OCI-LY1 (cell line): ENCODE measurements at regions not wholly inside any gene's neighbourhood (a gene's known extent, or its start where the extent isn't known, plus 50 kb on each side); places are given as distances from the start of the nearest gene placed in this dataset.

ENCODE experiments used
- H2AFZ ChIP-seq: fragments of 200-600 bp; sonication (generic), shearing (Covaris generic); 2 replicates; pipeline ENCODE4 v1.6.0; 2014; ENCODE audit warnings: antibody characterized with exemption, mild to moderate bottlenecking, low read length
- H3F3A ChIP-seq: fragments of 200-600 bp; sonication (generic), shearing (Covaris generic); 2 replicates; pipeline ENCODE4 v1.6.0; 2014; ENCODE audit warnings: mild to moderate bottlenecking, antibody characterized with exemption, low read length, moderate library complexity; ENCODE audit not compliant: insufficient read depth
- H3K27ac ChIP-seq: fragments of 200-600 bp; sonication (generic); 2 replicates; pipeline ENCODE4 v1.5.1; 2014; ENCODE audit warnings: low read length, mixed run types, mild to moderate bottlenecking, low read depth; ENCODE audit not compliant: poor library complexity, severe bottlenecking
- H3K27me3 ChIP-seq: fragments of 200-600 bp; sonication (generic); 2 replicates; pipeline ENCODE4 v1.6.0; 2014; ENCODE audit warnings: antibody characterized with exemption, mild to moderate bottlenecking, low read length, moderate library complexity; ENCODE audit not compliant: insufficient read depth
- H3K36me3 ChIP-seq: fragments of 200-600 bp; sonication (generic); 2 replicates; pipeline ENCODE4 v1.6.1; 2014; ENCODE audit warnings: mild to moderate bottlenecking, antibody characterized with exemption, low read length, moderate library complexity, mixed read lengths; ENCODE audit not compliant: insufficient read depth
- H3K4me1 ChIP-seq: fragments of 200-600 bp; sonication (generic); 2 replicates; pipeline ENCODE4 v1.5.1; 2014; ENCODE audit warnings: mild to moderate bottlenecking, low read length, moderate library complexity; ENCODE audit not compliant: insufficient read depth, severe bottlenecking
- H3K4me2 ChIP-seq: fragments of 200-600 bp; sonication (generic), shearing (Covaris generic); 2 replicates; pipeline ENCODE4 v1.6.1; 2014; ENCODE audit warnings: low read length
- H3K4me3 ChIP-seq: fragments of 200-600 bp; sonication (generic); 2 replicates; pipeline ENCODE4 v1.5.1; 2014; ENCODE audit warnings: low read length, low read depth, mild to moderate bottlenecking, mixed read lengths; ENCODE audit not compliant: poor library complexity, severe bottlenecking
- H3K79me2 ChIP-seq: fragments of 200-600 bp; shearing (Covaris generic); 2 replicates; pipeline ENCODE4 v1.6.1; 2016; ENCODE audit warnings: mixed run types, low read length, mixed read lengths; ENCODE audit not compliant: insufficient read depth
- H3K9ac ChIP-seq: fragments of 200-600 bp; sonication (generic), shearing (Covaris generic); 2 replicates; pipeline ENCODE4 v1.6.1; 2014; ENCODE audit warnings: mild to moderate bottlenecking, low read length, mixed read lengths
- H3K9me2 ChIP-seq: fragments of 200-600 bp; sonication (generic), shearing (Covaris generic); 2 replicates; pipeline ENCODE4 v1.6.1; 2014; ENCODE audit warnings: low read depth, mild to moderate bottlenecking, low read length, mixed read lengths
- H3K9me3 ChIP-seq: fragments of 200-600 bp; shearing (Covaris generic); 2 replicates; pipeline ENCODE4 v1.6.1; 2014; ENCODE audit warnings: low read length, mixed read lengths
- H4K20me1 ChIP-seq: fragments of 200-600 bp; sonication (generic), shearing (Covaris generic); 2 replicates; pipeline ENCODE4 v1.6.0; 2016; ENCODE audit warnings: mild to moderate bottlenecking, low read length; ENCODE audit not compliant: insufficient read depth
- CTCF ChIP-seq: fragments of 200-600 bp; sonication (generic), shearing (Covaris generic); IDR thresholded peaks from 2 replicates; pipeline ENCODE4 v1.5.1; 2017; ENCODE audit warnings: mild to moderate bottlenecking, antibody characterized with exemption, low read length, moderate library complexity, mixed read lengths
- EZH2 ChIP-seq: fragments of 200-600 bp; sonication (generic), shearing (Covaris generic); IDR thresholded peaks from 2 replicates; pipeline ENCODE4 v1.8.0; 2017; ENCODE audit warnings: borderline replicate concordance, mixed run types, mild to moderate bottlenecking, antibody characterized with exemption, low read length, moderate library complexity, mixed read lengths

DNA sequence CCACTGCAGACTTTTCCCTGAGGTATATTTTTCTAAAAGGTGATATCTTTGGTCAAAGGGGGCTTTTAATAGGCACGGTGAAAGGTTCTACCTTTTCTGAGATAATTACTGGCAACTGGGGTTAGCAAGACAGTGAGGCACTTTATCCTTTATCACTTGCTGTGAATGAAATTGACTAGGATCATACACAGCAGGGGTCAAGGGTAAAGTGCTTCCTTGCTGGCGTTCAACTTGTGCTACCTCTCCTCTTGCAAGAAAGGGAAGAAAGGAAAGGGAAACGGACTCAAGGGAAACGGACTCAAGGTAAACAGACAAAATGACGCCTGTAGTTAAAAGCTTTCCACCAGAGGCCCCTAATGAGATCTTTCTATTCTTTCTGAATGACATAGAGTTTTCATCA, 78.6 kb upstream of the RAPGEF2 start:
- H3K27ac ChIP-seq: no peak overlapping the region
- H3K9me3 ChIP-seq: no peaks in the 10 kb centered on the region
- no peak overlapping the region for H2AFZ ChIP-seq
- no peaks in the 10 kb centered on the region for H3K79me2 ChIP-seq
- no peak overlapping the region for H3K4me3 ChIP-seq
- no peak overlapping the region for H3K4me2 ChIP-seq
- no peak overlapping the region for H3K9ac ChIP-seq
- H3K27me3 ChIP-seq: no peaks in the 10 kb centered on the region
- no peaks in the 10 kb centered on the region for H3K36me3 ChIP-seq
- H3K4me1 ChIP-seq: no peaks in the 10 kb centered on the region
- H4K20me1 ChIP-seq: no peaks in the 10 kb centered on the region
- H3K9me2 ChIP-seq: no peaks in the 10 kb centered on the region
- H3F3A ChIP-seq: no peaks in the 10 kb centered on the region
- no peak for TF ChIP-seq CTCF

- TF ChIP-seq CTCF (no peak), EZH2 (no peak)
- no peaks in the 10 kb centered on the region for H3K79me2 ChIP-seq
- no peaks in the 10 kb centered on the region for H3K9me2 ChIP-seq
- no peaks in the 10 kb centered on the region for H3K36me3 ChIP-seq
- H3K4me2 ChIP-seq: no peak overlapping the region
- no peak overlapping the region for H3K27ac ChIP-seq
- no peaks in the 10 kb centered on the region for H3K9me3 ChIP-seq
- no peaks in the 10 kb centered on the region for H4K20me1 ChIP-seq
- H3K9ac ChIP-seq: no peak overlapping the region
- no peaks in the 10 kb centered on the region for H3K27me3 ChIP-seq
- no peaks in the 10 kb centered on the region for H3F3A ChIP-seq
- no peak overlapping the region for H3K4me3 ChIP-seq
- H3K4me1 ChIP-seq: no peaks in the 10 kb centered on the region
- H2AFZ ChIP-seq: no peak overlapping the region
Measured at GRCh38 chr4:159024828-159025227, 78.1 kb upstream of the RAPGEF2 start.

DNA sequence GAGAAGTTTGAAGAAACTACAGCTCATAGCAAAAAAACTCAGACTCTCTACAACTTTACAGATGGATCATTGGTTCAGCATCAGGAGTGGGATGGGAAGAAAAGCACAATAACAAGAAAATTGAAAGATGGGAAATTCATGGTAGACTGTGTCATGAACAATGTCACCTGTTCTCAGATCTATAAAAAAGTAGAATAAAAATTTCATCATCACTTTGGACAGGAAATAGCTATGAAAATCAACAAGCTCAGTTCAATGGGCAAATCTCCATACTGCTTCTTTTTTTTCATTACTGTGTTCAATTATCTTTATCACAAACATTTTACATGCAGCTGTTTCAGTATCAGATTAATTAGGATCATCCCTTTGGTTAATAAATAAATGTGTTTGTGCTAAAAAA, 76.5 kb upstream of the RAPGEF2 start:
- no peak overlapping the region for H3K27ac ChIP-seq
- no peak overlapping the region for H3K4me3 ChIP-seq
- no peaks in the 10 kb centered on the region for H3K79me2 ChIP-seq
- no peaks in the 10 kb centered on the region for H3K36me3 ChIP-seq
- no peaks in the 10 kb centered on the region for H3K4me1 ChIP-seq
- no peak overlapping the region for H3K4me2 ChIP-seq
- H3K9me2 ChIP-seq: no peaks in the 10 kb centered on the region
- no peak overlapping the region for H2AFZ ChIP-seq
- H3K9ac ChIP-seq: no peak overlapping the region
- no peaks in the 10 kb centered on the region for H3K27me3 ChIP-seq
- no peaks in the 10 kb centered on the region for H3F3A ChIP-seq
- no peak for TF ChIP-seq EZH2
- TF ChIP-seq CTCF: no peak
- no peaks in the 10 kb centered on the region for H4K20me1 ChIP-seq
- no peaks in the 10 kb centered on the region for H3K9me3 ChIP-seq
